Endothelial cell of umbilical vein (primary cell): ENCODE measurements at regions not wholly inside any gene's neighbourhood (a gene's known extent, or its start where the extent isn't known, plus 50 kb on each side); places are given as distances from the start of the nearest gene placed in this dataset.

Source experiments
- BruUV-seq: library from RNA; stranded (reverse); fragments of 400-500 nt; replicated peaks from 2 replicates; lab custom pipeline; 2021; lab: Mats Ljungman, UMichigan
- CTCF ChIA-PET: fragments of 300-600, 350-600 bp; sonication (Branson Sonifier 250); formaldehyde crosslinking; loops from one replicate; lab custom pipeline; 2021; ENCODE audit warnings: antibody characterized with exemption, inconsistent platforms; lab: Charles Lee
- POLR2A ChIA-PET: fragments of 300-600, 350-600 bp; sonication (Branson Sonifier 250); formaldehyde crosslinking; loops from one replicate; lab custom pipeline; 2021; ENCODE audit warnings: antibody characterized with exemption, inconsistent platforms; lab: Charles Lee
- DNase-seq: peaks from one replicate; pipeline ENCODE4 v3.0.0-alpha.2; 2011; ENCODE audit warnings: low read depth, low spot score
- FAIRE-seq: peaks from 2 replicates; lab custom pipeline; 2011; peaks lifted over from hg19 to GRCh38; lab: Jason Lieb, UNC
- H2AFZ ChIP-seq: 2 replicates; pipeline ENCODE4 v1.6.0; 2012; ENCODE audit warnings: low read depth, low read length, control low read depth, inconsistent platforms
- H3K27ac ChIP-seq: 2 replicates; pipeline ENCODE4 v1.5.1; 2011; ENCODE audit warnings: low read depth, mild to moderate bottlenecking, control low read depth, low read length, moderate library complexity; ENCODE audit not compliant: insufficient read depth
- H3K27me3 ChIP-seq, 2 experiments: 2 replicates each; pipeline versions ENCODE4 v1.6.0 to v1.6.1; 2011; ENCODE audit warnings: low read length in 2 of 2, mixed read lengths in 1 of 2; ENCODE audit not compliant: control insufficient read depth in 2 of 2, insufficient read depth in 2 of 2
- H3K36me3 ChIP-seq, 2 experiments: 2 replicates in 1 of 2; 3 replicates in 1 of 2; pipeline ENCODE4 v1.5.1; 2011; ENCODE audit warnings: low read length in 2 of 2, mild to moderate bottlenecking in 1 of 2, moderate library complexity in 1 of 2; ENCODE audit not compliant: control insufficient read depth in 2 of 2, insufficient read depth in 2 of 2; ENCODE audit errors: extremely low read depth in 1 of 2
- H3K4me1 ChIP-seq: 3 replicates; pipeline ENCODE4 v1.5.1; 2011; ENCODE audit warnings: mild to moderate bottlenecking, low read length; ENCODE audit not compliant: control insufficient read depth, insufficient read depth; ENCODE audit errors: extremely low read depth
- H3K4me2 ChIP-seq: 2 replicates; pipeline ENCODE4 v1.6.1; 2011; ENCODE audit warnings: low read length, control low read depth, mixed read lengths; ENCODE audit not compliant: insufficient read depth
- H3K4me3 ChIP-seq, 3 experiments: fragments of 200-600 bp in 1 of 3; sonication (generic), shearing (Covaris generic) in 1 of 3; replicated peaks in 1 of 3; 2 replicates each; pipeline ENCODE4 v1.5.1; 2011 to 2016; ENCODE audit warnings: control low read depth in 3 of 3, low read length in 3 of 3, mild to moderate bottlenecking in 2 of 3, inconsistent platforms in 1 of 3, low read depth in 1 of 3, moderate library complexity in 1 of 3; ENCODE audit not compliant: insufficient read depth in 1 of 3
- H3K79me2 ChIP-seq: 2 replicates; pipeline ENCODE4 v1.6.0; 2012; ENCODE audit warnings: low read length, inconsistent platforms; ENCODE audit not compliant: control insufficient read depth, insufficient read depth
- H3K9ac ChIP-seq: replicated peaks from 2 replicates; pipeline ENCODE3; 2011; ENCODE audit warnings: low read length, control low read depth; ENCODE audit not compliant: insufficient read depth; ENCODE audit errors: extremely low read depth
- H3K9me1 ChIP-seq: replicated peaks from 3 replicates; pipeline ENCODE4 v1.6.0; 2011; ENCODE audit warnings: mild to moderate bottlenecking, low read length; ENCODE audit not compliant: control insufficient read depth, insufficient read depth; ENCODE audit errors: extremely low read depth
- H3K9me3 ChIP-seq: replicated peaks from 2 replicates; pipeline ENCODE4 v1.5.1; 2012; ENCODE audit warnings: low read length, inconsistent platforms; ENCODE audit not compliant: control insufficient read depth, insufficient read depth
- H4K20me1 ChIP-seq: replicated peaks from 2 replicates; pipeline ENCODE3; 2011; ENCODE audit warnings: mild to moderate bottlenecking, low read length; ENCODE audit not compliant: control insufficient read depth, insufficient read depth; ENCODE audit errors: extremely low read depth
- CTCF ChIP-seq, 2 donors: IDR thresholded peaks; 1 replicate in 1 of 2; 2 replicates in 1 of 2; pipeline ENCODE4 v1.5.1; 2011; ENCODE audit warnings: low read length in 2 of 2, mild to moderate bottlenecking in 2 of 2, moderate library complexity in 2 of 2, control low read depth in 1 of 2, inconsistent platforms in 1 of 2, low read depth in 1 of 2; ENCODE audit not compliant: insufficient read depth in 1 of 2; ENCODE audit errors: extremely low read depth in 1 of 2
- EZH2 ChIP-seq: IDR thresholded peaks from 2 replicates; pipeline ENCODE4 v1.6.1; 2012; ENCODE audit warnings: borderline replicate concordance, low read depth, mild to moderate bottlenecking, moderate library complexity, low read length, inconsistent platforms; ENCODE audit not compliant: severe bottlenecking
- FOS ChIP-seq: IDR thresholded peaks from 2 replicates; pipeline ENCODE4 v1.6.1; 2011; ENCODE audit warnings: mild to moderate bottlenecking, low read length, moderate library complexity, borderline replicate concordance; ENCODE audit not compliant: insufficient read depth
- GATA2 ChIP-seq: IDR thresholded peaks from 2 replicates; pipeline ENCODE4 v1.7.0; 2011; ENCODE audit warnings: low read depth, mild to moderate bottlenecking, moderate library complexity, mixed read lengths, low read length; ENCODE audit not compliant: insufficient read length, insufficient read depth
- JUN ChIP-seq: IDR thresholded peaks from 2 replicates; pipeline ENCODE4 v1.6.1; 2011; ENCODE audit warnings: borderline replicate concordance, low read depth; ENCODE audit not compliant: insufficient read length, insufficient read depth
- MAX ChIP-seq: IDR thresholded peaks from 2 replicates; pipeline ENCODE4 v1.6.1; 2011; ENCODE audit not compliant: insufficient read depth, insufficient read length
- MYC ChIP-seq: IDR thresholded peaks from one replicate; pipeline ENCODE4 v1.6.1; 2011; ENCODE audit warnings: mild to moderate bottlenecking, low read depth, low read length
- POLR2A ChIP-seq: IDR thresholded peaks from 2 replicates; pipeline ENCODE4 v1.6.1; 2012; ENCODE audit warnings: low read depth, mild to moderate bottlenecking, control low read depth, low read length
- POLR2AphosphoS5 ChIP-seq: IDR thresholded peaks from 2 replicates; pipeline ENCODE4 v1.6.1; 2012; ENCODE audit warnings: low read depth, mild to moderate bottlenecking, control low read depth, low read length, moderate library complexity; ENCODE audit not compliant: insufficient read depth
- dilution Hi-C: fragments of 300-500 bp; cut with MboI; formaldehyde crosslinking; loops from one replicate; pipeline ENCODE4 v1.15.0; 2019; ENCODE audit warnings: low sequenced_read_pairs; ENCODE audit not compliant: extremely low pct_ligation_motif_present
- intact Hi-C: fragments of 100-400 bp; cut with micrococcal nuclease; formaldehyde crosslinking; loops from one replicate; pipeline ENCODE4 v1.10.0; 2022

DNA sequence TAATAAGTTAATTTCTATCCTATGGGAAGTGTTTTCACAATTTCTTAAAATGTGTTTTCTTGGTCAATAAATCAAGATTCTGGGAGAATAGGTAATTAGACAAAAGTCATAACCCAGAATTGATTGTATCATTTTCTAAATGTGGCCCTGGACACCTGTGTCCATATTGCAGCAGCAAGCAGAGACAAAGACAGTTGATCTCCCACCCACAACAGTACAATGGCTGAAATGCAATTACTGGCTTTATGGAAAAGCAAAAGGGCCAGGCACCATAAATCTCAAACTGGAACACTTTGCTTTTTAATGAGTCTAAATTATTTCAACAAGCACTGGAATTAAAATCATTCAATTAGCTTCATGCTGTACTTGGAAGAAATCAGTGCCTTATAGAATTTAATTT lies 157.2 kb downstream of the ESM1 start:
- Histone ChIP-seq H3K9ac (no peak overlapping the region), H4K20me1 (no peaks in the 10 kb centered on the region), H3K36me3 (no peaks in the 10 kb centered on the region), H3K79me2 (no peaks in the 10 kb centered on the region), H2AFZ (no peak overlapping the region), H3K4me1 (no peaks in the 10 kb centered on the region), H3K27ac (no peak overlapping the region), H3K4me2 (no peak overlapping the region), H3K27me3 (no peaks in the 10 kb centered on the region), H3K9me1 (no peaks in the 10 kb centered on the region), H3K4me3 (no peak overlapping the region), H3K9me3 (no peaks in the 10 kb centered on the region)
- intact Hi-C loops (no loop called here), dilution Hi-C loops (no loop called here)
- DNase-seq (no peak), FAIRE-seq (no peak)
- ChIA-PET POLR2A (no interaction called here), CTCF (interaction anchor here (1.1 to 2.5 kb wide), 3 partner anchors 7 to 311 kb away, joined by 4 to 7 read pairs (median 5); partner anchors contain the start of gene SNX18)
- BruUV-seq = no TSS peak
- TF ChIP-seq POLR2AphosphoS5 (no peak), POLR2A (no peak), FOS (no peak), MAX (no peak), GATA2 (no peak), MYC (no peak), JUN (no peak), EZH2 (no peak), CTCF (IDR thresholded peaks at IDR 0.05; ENCODE audit: extremely low read depth in 1 of 2, insufficient read depth in 1 of 2, low read depth in 1 of 2, low read length in 2 of 2) (no peak)
